HuH-7 (cell line): ENCODE measurements at regions not wholly inside any gene's neighbourhood (a gene's known extent, or its start where the extent isn't known, plus 50 kb on each side); places are given as distances from the start of the nearest gene placed in this dataset.

Experiments
- DNase-seq: peaks from one replicate; pipeline ENCODE4 v3.0.0; 2011; ENCODE audit warnings: low spot score

DNA sequence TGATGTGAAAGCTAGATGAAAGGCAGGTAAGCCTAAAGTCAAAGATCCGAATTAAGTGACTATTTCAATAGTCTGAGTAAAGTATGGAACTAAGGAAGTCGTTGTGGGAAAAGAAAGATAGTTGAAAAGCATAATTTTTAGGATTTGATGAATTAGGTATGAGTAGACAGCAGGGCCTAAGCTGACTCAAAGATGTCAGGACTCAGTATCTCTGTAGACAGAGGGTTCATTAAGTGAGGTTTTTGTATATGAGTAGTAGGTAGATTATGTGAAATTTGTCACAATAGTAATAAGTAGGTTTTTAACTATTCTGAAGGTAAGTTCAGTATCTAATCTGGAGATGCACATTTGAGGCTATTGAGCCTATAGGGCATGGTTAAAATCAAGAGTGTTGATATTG is 196.4 kb downstream of the RASSF9 start:
- DNase-seq, result no peak

DNA sequence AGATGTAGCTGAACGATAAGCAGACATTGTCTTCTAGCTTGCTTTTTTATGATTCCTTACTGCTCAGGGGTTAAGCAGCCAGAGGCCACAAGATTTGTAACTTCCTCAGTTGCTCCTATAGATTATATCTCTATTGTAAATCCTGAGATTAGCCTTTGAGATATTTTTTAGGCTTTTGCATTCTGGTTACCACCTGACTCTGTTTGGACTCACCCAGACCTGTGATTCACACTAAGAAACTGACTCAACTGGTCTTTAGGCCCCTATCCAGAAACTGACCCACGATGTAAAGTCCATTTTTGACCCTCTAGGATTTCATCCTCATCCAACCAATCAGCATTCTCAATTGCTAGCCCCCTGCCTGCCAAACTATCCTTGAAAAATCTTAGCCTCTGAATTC is 194.4 kb downstream of the RASSF9 start:
- no peak for DNase-seq

- DNase-seq, result no peak
Measured at GRCh38 chr12:85642288-85642687, 193.9 kb downstream of the RASSF9 start.

GRCh38 chr12:85642808-85643207 is 193.4 kb downstream of the RASSF9 start:
- peak; percentile 34 for DNase-seq

- no peak for DNase-seq
Measured at GRCh38 chr12:85644508-85644907, 191.7 kb downstream of the RASSF9 start.

GRCh38 chr12:85653731-85654455 is 182.3 kb downstream of the RASSF9 start:
- DNase-seq, result no peak

- DNase-seq, result no peak
Measured at GRCh38 chr12:85654456-85654840, 181.8 kb downstream of the RASSF9 start.

GRCh38 chr12:85656561-85656960 is 179.6 kb downstream of the RASSF9 start:
- DNase-seq, result no peak

- DNase-seq, result no peak
Measured at GRCh38 chr12:85657251-85657650, 179.0 kb downstream of the RASSF9 start.

GRCh38 chr12:85657836-85658630 is 178.2 kb downstream of the RASSF9 start:
- DNase-seq, result no peak

GRCh38 chr12:85659754-85660530 is 176.3 kb downstream of the RASSF9 start:
- DNase-seq, result no peak

DNA sequence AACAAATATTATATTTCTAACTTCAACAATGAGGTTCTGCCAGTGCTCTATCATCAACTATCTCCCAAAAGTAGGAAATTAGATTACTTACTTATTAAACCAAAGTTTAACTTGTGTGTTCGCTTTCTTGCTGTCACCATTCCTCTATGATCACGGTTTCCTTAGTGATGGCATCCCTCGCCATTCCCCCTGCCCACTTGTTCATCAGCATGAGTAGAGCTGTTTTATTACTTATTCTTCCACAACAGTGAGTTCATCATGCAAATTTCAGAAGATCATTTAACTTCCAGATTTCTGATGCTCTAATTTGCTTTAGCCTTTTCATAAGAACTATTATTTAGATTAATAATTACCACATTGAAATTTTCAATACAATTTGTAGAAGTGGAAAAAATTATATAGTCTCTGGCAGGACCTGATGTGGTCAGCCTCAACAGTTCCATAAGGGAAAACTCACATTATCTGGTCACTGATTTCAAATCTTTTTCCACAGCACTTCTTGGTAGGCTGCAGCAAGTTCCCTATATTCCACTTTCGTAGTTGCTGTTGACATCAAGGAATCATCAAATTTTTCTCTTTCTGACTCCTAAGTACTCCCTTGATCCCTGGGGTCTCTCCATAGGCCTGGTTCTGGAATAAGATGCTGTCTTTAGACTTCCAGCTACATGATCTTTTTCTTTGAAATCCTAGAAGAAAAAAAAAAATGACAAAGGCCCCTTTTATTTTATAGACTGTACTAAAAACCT is 174.6 kb downstream of the RASSF9 start:
- DNase-seq, result no peak

GRCh38 chr12:85662207-85662602 is 174.0 kb downstream of the RASSF9 start:
- DNase-seq, result no peak

- DNase-seq, result no peak
Measured at GRCh38 chr12:85663631-85664030, 172.6 kb downstream of the RASSF9 start.

- DNase-seq, result no peak
Measured at GRCh38 chr12:85664429-85664828, 171.8 kb downstream of the RASSF9 start.

DNA sequence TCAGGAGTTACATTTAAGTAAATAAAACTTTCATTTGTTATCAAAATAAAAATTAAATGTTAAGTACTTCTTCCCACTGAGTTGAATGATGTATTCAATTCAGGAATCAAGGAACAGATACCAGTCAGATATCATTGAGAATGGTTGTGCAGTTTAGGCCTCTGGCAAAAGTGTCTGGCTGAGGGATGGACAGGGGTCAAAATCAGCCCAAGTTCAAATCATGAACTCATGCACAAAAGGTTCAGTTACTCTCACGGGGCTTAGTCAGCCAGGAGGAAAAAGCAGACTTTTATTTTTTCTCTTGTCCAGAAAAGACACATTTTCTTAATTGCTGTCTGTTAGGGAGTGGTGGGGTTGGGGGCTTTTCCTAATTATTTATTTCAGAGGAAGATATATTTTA is 166.3 kb downstream of the RASSF9 start:
- DNase-seq, result no peak

DNA sequence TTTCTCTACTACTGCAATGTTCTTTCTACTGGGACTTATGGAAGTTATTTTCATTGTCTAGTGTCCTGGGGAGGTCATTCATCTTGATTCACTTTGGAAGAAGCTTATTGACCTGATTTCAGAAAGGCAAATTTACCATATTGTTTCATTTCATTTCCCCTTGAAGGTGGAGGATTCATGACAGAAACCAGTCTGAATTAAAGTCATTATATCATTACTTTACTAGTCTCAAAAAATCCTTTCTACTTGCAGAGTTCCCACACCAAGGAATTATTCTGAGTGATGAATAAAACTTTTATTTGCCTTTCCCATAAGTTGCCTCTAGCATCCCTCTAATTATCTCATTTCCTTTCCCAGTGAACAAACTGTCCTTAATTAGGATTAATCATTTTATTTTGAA is 163.8 kb downstream of the RASSF9 start:
- DNase-seq, result no peak

DNA sequence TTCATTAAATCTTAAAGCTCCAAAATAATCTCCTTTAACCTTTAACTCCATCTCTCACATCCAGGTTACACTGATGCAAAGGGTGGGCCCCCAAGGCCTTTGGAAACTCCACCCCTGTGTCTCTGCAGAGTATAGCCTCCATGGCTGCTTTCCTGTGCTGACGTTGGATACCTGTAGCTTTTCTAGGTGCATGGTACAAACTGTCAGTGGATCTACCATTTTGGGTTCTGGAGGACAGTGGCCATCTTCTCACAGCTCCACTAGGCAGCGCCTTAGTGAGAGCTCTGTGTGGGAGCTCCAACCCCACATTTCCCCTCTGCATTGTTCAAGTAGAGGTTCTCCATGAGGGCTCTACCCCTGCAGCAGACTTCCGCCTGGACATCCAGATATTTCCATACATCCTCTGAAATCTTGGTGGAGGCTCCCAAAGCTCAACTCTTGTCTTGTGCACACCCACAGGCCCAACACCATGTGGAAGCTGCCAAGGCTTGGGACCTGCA is 162.2 kb downstream of the RASSF9 start:
- DNase-seq, result no peak

GRCh38 chr12:85676816-85677749 is 159.1 kb downstream of the RASSF9 start:
- no peak for DNase-seq

GRCh38 chr12:85679296-85679695 is 156.9 kb downstream of the RASSF9 start:
- no peak for DNase-seq

DNA sequence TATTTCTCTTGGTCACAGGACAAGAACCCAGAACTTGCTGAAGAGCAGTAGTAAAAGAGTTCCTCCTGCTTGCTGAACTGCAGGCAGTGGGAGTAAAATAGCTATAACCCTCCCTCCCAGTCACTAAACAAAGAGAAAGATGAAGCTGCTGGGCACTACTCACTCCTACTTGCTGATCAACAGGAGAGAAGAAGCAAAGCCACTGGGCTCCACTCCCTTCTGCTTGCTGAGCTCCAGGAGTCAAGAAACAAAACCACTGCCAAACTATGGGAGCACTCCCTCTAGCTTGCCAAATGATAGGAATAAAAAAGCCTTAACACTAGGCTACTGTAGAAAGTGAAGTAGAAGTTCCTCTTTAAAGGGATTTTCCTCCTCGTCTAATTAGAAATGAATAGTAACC is 155.3 kb downstream of the RASSF9 start:
- DNase-seq, result no peak
